ENCODE measurements at regions not wholly inside any gene's neighbourhood (a gene's known extent, or its start where the extent isn't known, plus 50 kb on each side); places are given as distances from the start of the nearest gene placed in this dataset.

GRCh38 chr4:124123181-124123580, 589.4 kb downstream of the ANKRD50 start:
- TF ChIP-seq GATA2 (IDR thresholded peaks at IDR 0.05; ENCODE audit: low read depth, low read length), result no peak
- no peak for TF ChIP-seq GATA3 (IDR thresholded peaks at IDR 0.05; ENCODE audit: low read depth, low read length)

All from SH-SY5Y (cell line).